ENCODE measurements at regions not wholly inside any gene's neighbourhood (a gene's known extent, or its start where the extent isn't known, plus 50 kb on each side); places are given as distances from the start of the nearest gene placed in this dataset.
"Not testable (repeated sequence)": the region's sequence is repeated elsewhere in the genome, so short reads cannot be mapped to it uniquely, and the experiment has no call there.

DNA sequence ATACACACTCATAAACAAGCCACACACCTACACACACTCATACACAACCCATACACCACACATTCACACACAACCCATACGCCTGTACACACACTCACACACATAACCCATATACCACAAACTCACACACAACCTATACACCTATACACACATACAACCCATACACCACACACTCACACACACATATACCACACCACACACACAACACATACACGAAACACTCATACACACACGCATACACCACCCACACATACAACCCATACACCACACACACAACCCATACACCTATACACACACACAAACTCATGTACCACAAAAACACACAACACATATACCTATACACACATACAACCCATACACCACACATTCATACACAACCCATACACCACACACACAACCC, 164.3 kb downstream of the TMEM121 start:
- in situ Hi-C loops (cut with MboI; ENCODE audit: low sequenced_read_pairs): loop anchor here (25.0 kb wide), 1 partner anchor 347 kb away; no protein-coding TSS in a partner anchor
- no peak overlapping the region for H3K4me3 ChIP-seq

DNA sequence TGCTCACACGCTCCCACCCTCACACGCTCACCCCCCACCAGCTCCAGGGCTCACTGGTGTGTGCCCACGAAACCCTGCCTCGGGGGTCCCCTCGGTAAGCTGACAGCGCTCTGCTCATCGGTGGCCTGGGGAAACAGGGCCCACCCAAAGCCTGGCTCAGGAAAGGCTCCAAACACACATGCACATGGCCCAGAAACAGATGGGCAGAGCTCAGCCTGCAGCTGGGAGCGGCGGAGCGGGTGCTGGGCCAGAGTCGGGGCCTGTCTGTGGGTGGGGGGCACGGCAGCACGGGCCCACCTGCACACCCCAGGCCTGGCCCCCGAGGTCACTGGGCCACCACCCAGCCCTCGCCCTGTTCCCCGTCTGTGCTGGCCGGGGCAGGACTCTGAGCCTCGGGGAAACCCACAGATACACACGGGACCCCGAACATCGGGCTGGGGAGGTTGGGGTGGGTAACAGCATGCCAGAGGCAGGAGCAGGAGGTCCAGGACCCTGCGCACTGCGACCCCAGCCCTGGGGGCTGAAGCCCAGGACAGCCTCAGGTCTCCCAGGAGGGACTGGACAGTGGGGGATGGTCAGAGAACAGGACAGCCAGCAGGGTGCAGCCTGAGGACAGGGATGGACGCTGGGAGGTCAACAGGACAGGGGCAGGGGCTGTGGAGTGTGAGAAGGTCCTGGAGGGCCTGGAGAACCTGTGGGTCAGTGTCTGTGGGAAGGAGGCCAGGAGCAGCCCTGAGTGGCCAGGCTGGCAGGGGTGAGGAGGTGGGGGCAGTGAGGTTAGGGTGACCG, 165.1 kb downstream of the TMEM121 start:
- H3K4me1 ChIP-seq; H3K27me3 ChIP-seq (ENCODE audit: low read depth); H3K36me3 ChIP-seq (replicated peaks); H3K4me3 ChIP-seq; DNase-seq (ENCODE audit: low spot score in 2 of 2); H3K9me3 ChIP-seq: not testable (repeated sequence)
- in situ Hi-C loops (cut with MboI; ENCODE audit: low sequenced_read_pairs): loop anchor here (25.0 kb wide), 1 partner anchor 346 kb away; no protein-coding TSS in a partner anchor

More for the DNA sequence above, 164.3 kb downstream of the TMEM121 start:
- Histone ChIP-seq H3K36me3 (replicated peaks) (no peaks in the 10 kb centered on the region), H3K27me3 (ENCODE audit: low read depth) (no peaks in the 10 kb centered on the region), H3K4me1 (no peaks in the 10 kb centered on the region), H3K9me3 (no peaks in the 10 kb centered on the region)
- DNase-seq (ENCODE audit: low spot score in 2 of 2): no peak

DNA sequence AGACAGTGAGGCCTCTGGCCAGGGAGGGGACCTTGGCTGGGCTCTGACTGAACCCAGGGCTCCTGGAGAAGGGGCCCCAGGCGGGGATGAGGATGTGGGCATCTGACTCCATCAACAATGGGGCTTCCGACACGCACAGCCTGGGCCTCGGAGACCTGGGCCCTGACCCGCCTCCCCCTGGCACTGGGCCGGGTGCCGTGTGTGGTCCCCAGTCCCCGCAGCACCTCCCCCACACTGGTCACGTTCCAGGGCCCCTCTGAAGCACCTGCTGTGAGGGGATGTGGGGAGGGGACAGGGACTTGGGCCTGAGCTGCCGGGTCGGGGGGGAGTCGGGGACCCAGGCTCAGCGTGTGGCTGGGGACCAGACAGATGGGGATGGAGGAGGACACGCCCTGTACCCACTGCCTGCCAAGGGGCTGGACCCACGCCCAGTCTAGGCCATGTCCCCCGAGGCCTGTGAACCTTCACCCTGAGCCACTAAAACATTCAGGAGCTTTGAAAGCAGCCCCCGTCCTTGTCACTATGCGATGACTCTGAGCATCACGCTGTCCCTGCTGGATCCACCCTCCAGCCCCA, 165.8 kb downstream of the TMEM121 start:
- H3K9me3 ChIP-seq; DNase-seq (ENCODE audit: low spot score in 2 of 2); H3K4me3 ChIP-seq; H3K27me3 ChIP-seq (ENCODE audit: low read depth); H3K4me1 ChIP-seq; H3K36me3 ChIP-seq (replicated peaks): not testable (repeated sequence)
- in situ Hi-C loops (cut with MboI; ENCODE audit: low sequenced_read_pairs): loop anchor here (25.0 kb wide), 1 partner anchor 345 kb away; no protein-coding TSS in a partner anchor

DNA sequence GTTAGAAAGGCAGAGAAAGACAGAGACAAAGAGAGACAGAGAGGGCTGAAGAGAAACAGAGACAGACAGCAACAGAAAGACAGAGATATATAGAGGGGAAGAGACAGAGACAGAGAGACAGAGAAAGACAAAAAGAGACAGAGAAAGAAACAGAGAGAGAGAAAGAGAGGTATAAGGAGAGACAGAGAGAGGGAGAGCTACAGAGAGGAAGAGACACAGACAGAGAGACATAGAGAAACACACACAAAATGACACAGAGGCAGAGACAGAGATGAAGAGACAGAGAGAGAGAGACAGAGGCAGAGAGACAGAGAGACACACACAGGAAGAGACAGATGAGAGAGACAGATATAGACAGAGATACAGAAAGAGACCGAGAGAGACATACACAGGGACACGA, 168.6 kb downstream of the TMEM121 start:
- no peak for DNase-seq (ENCODE audit: low spot score in 2 of 2)
- Histone ChIP-seq H3K9me3 (no peaks in the 10 kb centered on the region), H3K36me3 (replicated peaks) (no peaks in the 10 kb centered on the region), H3K4me3 (no peak overlapping the region), H3K4me1 (no peaks in the 10 kb centered on the region), H3K27me3 (ENCODE audit: low read depth) (no peaks in the 10 kb centered on the region)
- in situ Hi-C loops (cut with MboI; ENCODE audit: low sequenced_read_pairs): loop anchor here (25.0 kb wide), 1 partner anchor 342 kb away; no protein-coding TSS in a partner anchor

DNA sequence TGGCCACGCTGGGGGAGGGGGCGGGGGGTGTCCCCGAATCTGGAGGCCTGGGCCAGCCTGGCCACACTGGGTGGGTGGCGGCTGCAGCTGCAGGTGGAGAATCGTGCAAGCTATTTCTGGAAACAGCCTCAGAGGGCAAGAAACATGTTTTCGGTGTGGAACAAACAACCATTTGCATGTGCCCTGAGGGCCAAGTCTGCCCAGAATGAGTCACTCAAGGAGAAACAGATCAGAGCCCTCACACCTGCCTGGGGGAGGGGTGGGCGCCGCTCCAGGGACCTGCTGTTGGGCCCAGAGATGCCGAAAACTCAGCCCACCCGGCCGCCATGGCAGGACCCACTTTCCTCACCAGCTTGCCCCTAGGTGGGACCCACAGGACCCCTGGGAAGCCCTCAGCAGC, 170.0 kb downstream of the TMEM121 start:
- H3K27me3 ChIP-seq (ENCODE audit: low read depth); H3K4me1 ChIP-seq; DNase-seq (ENCODE audit: low spot score in 2 of 2); H3K9me3 ChIP-seq; H3K4me3 ChIP-seq; H3K36me3 ChIP-seq (replicated peaks): not testable (repeated sequence)
- in situ Hi-C loops (cut with MboI; ENCODE audit: low sequenced_read_pairs): loop anchor here (25.0 kb wide), 1 partner anchor 341 kb away; no protein-coding TSS in a partner anchor

DNA sequence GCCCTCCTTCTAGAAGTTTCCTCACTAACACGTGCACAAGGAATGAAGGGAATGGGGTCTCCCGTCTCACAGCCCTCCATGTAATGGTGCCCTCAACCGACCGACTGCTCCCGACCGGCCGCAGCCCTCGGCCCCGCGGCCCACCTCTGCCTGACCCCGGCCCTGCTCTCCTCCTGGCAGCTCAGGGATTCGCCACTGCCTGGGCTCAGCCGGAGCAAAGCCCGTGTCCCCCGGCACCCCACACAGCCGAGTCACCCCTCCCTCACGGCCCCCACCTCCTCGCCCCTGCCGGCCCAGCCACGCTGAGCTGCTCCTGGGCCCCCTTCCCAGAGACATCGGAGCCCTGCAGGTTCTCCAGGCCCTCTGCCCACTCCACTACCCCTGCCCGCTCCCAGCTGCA, 171.0 kb downstream of the TMEM121 start:
- DNase-seq (ENCODE audit: low spot score in 2 of 2); H3K4me1 ChIP-seq; H3K4me3 ChIP-seq; H3K27me3 ChIP-seq (ENCODE audit: low read depth); H3K36me3 ChIP-seq (replicated peaks); H3K9me3 ChIP-seq: not testable (repeated sequence)
- in situ Hi-C loops (cut with MboI; ENCODE audit: low sequenced_read_pairs): loop anchor here (25.0 kb wide), 1 partner anchor 340 kb away; no protein-coding TSS in a partner anchor

DNA sequence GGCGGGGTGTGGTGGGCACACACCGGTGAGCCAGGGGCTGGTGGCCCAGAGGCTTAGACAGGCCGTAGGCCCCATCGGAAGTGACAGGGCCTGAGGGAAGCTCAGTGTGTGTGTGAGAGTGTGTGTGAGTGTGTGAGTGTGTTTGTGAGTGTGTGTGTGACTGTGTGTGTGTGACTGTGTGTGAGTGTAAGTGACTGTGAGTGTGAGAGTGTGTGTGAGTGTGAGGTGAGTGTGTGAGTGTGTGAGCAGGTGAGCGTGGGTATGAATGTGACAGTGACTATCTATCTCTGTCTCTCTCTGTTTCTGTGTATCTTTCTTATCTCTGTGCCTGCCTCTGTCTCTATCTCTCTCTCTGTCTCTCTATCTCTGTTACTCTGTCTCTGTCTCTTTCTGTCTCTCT, 171.6 kb downstream of the TMEM121 start:
- not testable (repeated sequence) for H3K4me1 ChIP-seq; H3K27me3 ChIP-seq (ENCODE audit: low read depth); H3K4me3 ChIP-seq; H3K36me3 ChIP-seq (replicated peaks); H3K9me3 ChIP-seq; DNase-seq (ENCODE audit: low spot score in 2 of 2)
- in situ Hi-C loops (cut with MboI; ENCODE audit: low sequenced_read_pairs): loop anchor here (25.0 kb wide), 1 partner anchor 339 kb away; no protein-coding TSS in a partner anchor

DNA sequence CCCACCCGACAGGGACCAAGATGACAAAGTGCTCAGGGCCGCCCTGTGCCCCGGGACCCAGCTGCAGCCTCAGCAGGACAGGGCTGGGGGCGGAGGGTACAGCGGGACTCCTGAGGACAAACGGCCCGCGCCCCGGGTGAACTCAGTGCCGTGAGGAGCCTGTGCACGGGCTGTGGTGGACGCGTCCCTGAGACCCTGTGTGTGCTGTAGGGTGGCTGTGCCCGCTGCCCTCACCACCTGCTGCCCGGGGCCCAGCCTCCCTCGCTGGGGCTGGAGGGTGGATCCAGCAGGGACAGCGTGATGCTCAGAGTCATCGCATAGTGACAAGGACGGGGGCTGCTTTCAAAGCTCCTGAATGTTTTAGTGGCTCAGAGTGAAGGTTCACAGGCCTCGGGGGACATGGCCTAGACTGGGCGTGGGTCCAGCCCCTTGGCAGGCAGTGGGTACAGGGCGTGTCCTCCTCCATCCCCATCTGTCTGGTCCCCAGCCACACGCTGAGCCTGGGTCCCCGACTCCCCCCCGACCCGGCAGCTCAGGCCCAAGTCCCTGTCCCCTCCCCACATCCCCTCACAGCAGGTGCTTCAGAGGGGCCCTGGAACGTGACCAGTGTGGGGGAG, 172.7 kb downstream of the TMEM121 start:
- H3K36me3 ChIP-seq (replicated peaks); H3K4me1 ChIP-seq; H3K27me3 ChIP-seq (ENCODE audit: low read depth); H3K4me3 ChIP-seq; H3K9me3 ChIP-seq; DNase-seq (ENCODE audit: low spot score in 2 of 2): not testable (repeated sequence)
- in situ Hi-C loops (cut with MboI; ENCODE audit: low sequenced_read_pairs): loop anchor here (25.0 kb wide), 1 partner anchor 338 kb away; no protein-coding TSS in a partner anchor

DNA sequence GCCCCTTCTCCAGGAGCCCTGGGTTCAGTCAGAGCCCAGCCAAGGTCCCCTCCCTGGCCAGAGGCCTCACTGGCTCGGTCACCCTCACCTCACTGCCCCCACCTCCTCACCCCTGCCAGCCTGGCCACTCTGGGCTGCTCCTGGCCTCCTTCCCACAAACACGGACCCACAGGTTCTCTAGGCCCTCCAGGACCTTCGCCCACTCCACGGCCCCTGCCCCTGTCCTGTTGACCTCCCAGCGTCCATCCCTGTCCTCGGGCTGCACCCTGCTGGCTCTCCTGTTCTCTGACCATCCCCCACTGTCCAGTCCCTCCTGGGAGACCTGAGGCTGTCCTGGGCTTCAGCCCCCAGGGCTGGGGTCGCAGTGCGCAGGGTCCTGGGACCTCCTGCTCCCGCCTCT, 173.3 kb downstream of the TMEM121 start:
- H3K4me3 ChIP-seq; H3K36me3 ChIP-seq (replicated peaks); H3K9me3 ChIP-seq; H3K27me3 ChIP-seq (ENCODE audit: low read depth); DNase-seq (ENCODE audit: low spot score in 2 of 2); H3K4me1 ChIP-seq: not testable (repeated sequence)
- in situ Hi-C loops (cut with MboI; ENCODE audit: low sequenced_read_pairs): loop anchor here (10.0 to 25.0 kb wide), 2 partner anchors 115 to 338 kb away; no protein-coding TSS in a partner anchor

DNA sequence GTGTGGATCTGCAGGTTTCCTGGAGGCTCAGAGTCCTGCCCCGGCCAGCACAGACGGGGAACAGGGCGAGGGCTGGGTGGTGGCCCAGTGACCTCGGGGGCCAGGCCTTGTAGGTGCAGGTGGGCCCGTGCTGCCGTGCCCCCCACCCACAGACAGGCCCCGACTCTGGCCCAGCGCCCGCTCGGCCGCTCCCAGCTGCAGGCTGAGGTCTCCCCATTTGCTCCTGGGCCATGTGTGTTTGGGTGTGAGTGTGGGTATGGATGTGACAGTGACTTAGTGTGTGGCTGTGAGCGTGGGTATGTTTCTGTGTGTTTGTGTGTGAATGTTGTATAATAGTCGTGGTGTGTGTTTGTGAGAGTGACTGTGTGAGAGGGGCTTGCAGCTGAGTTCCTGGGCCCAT, 173.8 kb downstream of the TMEM121 start:
- H3K4me3 ChIP-seq; DNase-seq (ENCODE audit: low spot score in 2 of 2); H3K4me1 ChIP-seq; H3K36me3 ChIP-seq (replicated peaks); H3K9me3 ChIP-seq; H3K27me3 ChIP-seq (ENCODE audit: low read depth): not testable (repeated sequence)
- in situ Hi-C loops (cut with MboI; ENCODE audit: low sequenced_read_pairs): loop anchor here (10.0 kb wide), 1 partner anchor 115 kb away; no protein-coding TSS in a partner anchor

DNA sequence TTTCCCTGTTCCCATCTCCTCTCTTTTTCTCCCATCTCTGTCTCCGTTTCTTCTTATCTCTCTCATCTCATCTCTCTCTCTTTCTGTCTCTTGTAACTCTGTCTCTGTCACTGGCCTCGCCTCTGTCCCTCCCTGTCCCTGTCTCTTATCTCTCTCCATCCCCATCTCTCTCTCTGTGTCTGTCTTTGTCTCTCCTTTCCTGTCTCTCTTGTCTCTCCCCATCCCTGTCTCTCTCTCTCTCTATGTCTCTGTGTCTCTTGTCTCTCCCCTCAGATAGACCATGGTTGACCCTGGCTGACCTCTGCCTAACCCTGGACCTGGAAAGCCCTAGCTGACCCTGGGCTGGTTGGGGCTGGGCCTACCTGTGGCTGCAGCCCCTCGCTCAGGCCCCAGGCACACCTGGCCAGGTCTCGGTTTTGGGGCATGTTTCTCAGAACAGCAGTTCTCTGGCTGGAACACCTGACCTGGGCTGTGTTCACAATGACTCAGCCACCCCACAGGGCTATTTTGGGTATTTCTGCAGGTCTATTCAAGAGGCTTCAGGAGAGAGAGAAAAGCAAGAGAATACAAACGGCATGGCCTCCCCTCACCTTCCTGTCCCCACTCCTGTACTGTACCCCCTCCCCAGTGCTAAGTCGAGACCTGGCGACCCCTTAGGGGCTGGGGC, 174.4 kb downstream of the TMEM121 start:
- Histone ChIP-seq H3K9me3 (no peaks in the 10 kb centered on the region), H3K4me3 (no peak overlapping the region), H3K27me3 (ENCODE audit: low read depth) (no peaks in the 10 kb centered on the region), H3K4me1 (no peaks in the 10 kb centered on the region), H3K36me3 (replicated peaks) (no peaks in the 10 kb centered on the region)
- DNase-seq (ENCODE audit: low spot score in 2 of 2): no peak
- in situ Hi-C loops (cut with MboI; ENCODE audit: low sequenced_read_pairs): loop anchor here (10.0 kb wide), 1 partner anchor 116 kb away; no protein-coding TSS in a partner anchor

DNA sequence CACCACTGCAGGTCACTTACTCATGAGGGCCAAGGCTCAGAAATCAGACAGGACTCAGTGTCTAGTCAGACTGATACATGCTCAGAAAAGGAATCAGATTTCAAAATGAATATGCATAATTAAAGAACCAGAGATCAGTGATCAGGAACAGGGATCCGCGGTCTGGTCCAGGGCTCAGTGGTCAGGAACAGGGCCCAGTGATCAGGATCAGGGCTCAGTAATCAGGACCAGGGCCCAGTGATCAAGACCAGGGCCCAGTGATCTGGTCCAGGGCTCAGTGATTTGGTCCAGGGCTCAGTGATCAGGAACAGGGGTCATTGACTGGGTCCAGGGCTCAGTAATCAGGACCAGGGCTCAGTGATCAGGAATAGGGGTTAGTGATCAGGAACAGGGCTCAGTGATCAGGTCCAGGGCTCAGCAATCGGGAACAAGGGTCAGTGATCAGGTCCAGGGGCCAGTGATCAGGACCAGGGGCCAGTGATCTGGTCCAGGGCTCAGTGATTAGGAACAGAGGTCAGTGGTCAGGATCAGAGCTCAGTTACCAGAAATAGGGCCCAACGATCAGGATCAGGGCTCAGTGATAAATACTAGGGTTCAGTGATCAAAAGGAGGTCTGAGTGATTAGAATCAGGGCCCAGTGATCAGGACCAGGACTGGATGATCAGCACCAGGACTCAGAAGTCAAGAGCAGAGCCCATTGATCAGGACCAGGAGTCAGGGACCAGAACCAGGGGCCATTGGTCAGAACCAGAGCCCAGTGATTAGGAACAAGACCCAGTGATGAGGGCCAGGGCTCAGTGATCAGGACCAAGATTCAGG, 175.3 kb downstream of the TMEM121 start:
- no peak for DNase-seq (ENCODE audit: low spot score in 2 of 2)
- Histone ChIP-seq H3K4me3 (no peak overlapping the region), H3K27me3 (ENCODE audit: low read depth) (no peaks in the 10 kb centered on the region), H3K9me3 (no peaks in the 10 kb centered on the region), H3K36me3 (replicated peaks) (no peaks in the 10 kb centered on the region), H3K4me1 (no peaks in the 10 kb centered on the region)
- in situ Hi-C loops (cut with MboI; ENCODE audit: low sequenced_read_pairs): loop anchor here (10.0 kb wide), 1 partner anchor 117 kb away; no protein-coding TSS in a partner anchor

Data from HAP-1 (cell line).